ENCODE measurements at regions not wholly inside any gene's neighbourhood (a gene's known extent, or its start where the extent isn't known, plus 50 kb on each side); places are given as distances from the start of the nearest gene placed in this dataset.

- TF ChIP-seq MYC (IDR thresholded peaks at IDR 0.05; ENCODE audit: borderline replicate concordance, low read length) (no peak), BCL3 (IDR thresholded peaks at IDR 0.05) (no peak), RFX5 (IDR thresholded peaks at IDR 0.05) (no peak), POLR2AphosphoS2 (conservative IDR thresholded peaks at IDR 0.05; ENCODE audit: low read length) (no peak), PBX3 (IDR thresholded peaks at IDR 0.05) (no peak), ZNF302 (CRISPR knock-in tag; IDR thresholded peaks at IDR 0.05) (no peak), BHLHE40 (IDR thresholded peaks at IDR 0.05; ENCODE audit: low read depth, low read length) (no peak)
These were observed 58.5 kb upstream of the ANO1 start (continued) for GRCh38 chr11:70019576-70020011.

- no peak for FAIRE-seq
- H3K4me2 ChIP-seq: no peak overlapping the region
- TF ChIP-seq EHF (CRISPR knock-in tag; IDR thresholded peaks at IDR 0.05) (no peak), CEBPB (IDR thresholded peaks at IDR 0.05) (no peak), POLR2AphosphoS2 (conservative IDR thresholded peaks at IDR 0.05; ENCODE audit: low read length) (no peak)
- H3K4me3 ChIP-seq: no peak overlapping the region
- WGBS (ENCODE audit: missing lambda C conversion rate): 81% methylated on average over 24 of the region's 24 CpGs
- no peak overlapping the region for H3K27ac ChIP-seq
- no peaks in the 10 kb centered on the region for H3K4me1 ChIP-seq
- no peak for ATAC-seq
- H3K9me3 ChIP-seq: peaks cover 6% of the 10 kb centered on the region; the same call in 1 of the 3 replicates
- POLR2A ChIA-PET: no interaction called here
- no peak for DNase-seq (ENCODE audit: low read depth in 1 of 2, low spot score in 1 of 2)
- CTCF ChIA-PET: interaction anchor here (0.9 kb wide), 1 partner anchor 163 kb away, joined by 3 read pairs; no protein-coding TSS in a partner anchor
These were observed 57.5 kb upstream of the ANO1 start for GRCh38 chr11:70020336-70021214.

- CTCF ChIA-PET: no interaction called here
These were observed 56.5 kb upstream of the ANO1 start for GRCh38 chr11:70021586-70021985.

GRCh38 chr11:70024036-70024772 lies 53.9 kb upstream of the ANO1 start:
- Histone ChIP-seq H3K9me3 (peaks cover 6% of the 10 kb centered on the region; the same call in 1 of the 3 replicates), H3K27ac (no peak overlapping the region), H3K4me1 (no peaks in the 10 kb centered on the region), H3K4me3 (no peak overlapping the region), H3K4me2 (no peak overlapping the region)
- no peak for TF ChIP-seq GATA3 (IDR thresholded peaks at IDR 0.05; ENCODE audit: borderline replicate concordance)
- TF ChIP-seq HDAC2 (IDR thresholded peaks at IDR 0.05): no peak
- no peak for TF ChIP-seq HES2 (IDR thresholded peaks at IDR 0.05)
- TF ChIP-seq ZNF302 (CRISPR knock-in tag; IDR thresholded peaks at IDR 0.05): no peak
- TF ChIP-seq HOXA7 (CRISPR knock-in tag; IDR thresholded peaks at IDR 0.05): no peak
- TF ChIP-seq RAD21 (conservative IDR thresholded peaks at IDR 0.05 in 1 of 2, IDR thresholded peaks at IDR 0.05 in 1 of 2): no peak
- TF ChIP-seq BHLHE40 (IDR thresholded peaks at IDR 0.05; ENCODE audit: low read depth, low read length): no peak
- no peak for TF ChIP-seq PHF8 (IDR thresholded peaks at IDR 0.05; ENCODE audit: borderline replicate concordance, low read depth)
- TF ChIP-seq NR3C1 (IDR thresholded peaks at IDR 0.05): no peak
- no peak for TF ChIP-seq RNF2 (IDR thresholded peaks at IDR 0.05; ENCODE audit: borderline replicate concordance, low read depth)
- TF ChIP-seq RFX5 (IDR thresholded peaks at IDR 0.05): no peak
- no peak for TF ChIP-seq HOXB13 (CRISPR knock-in tag; IDR thresholded peaks at IDR 0.05; ENCODE audit: low read depth)
- TF ChIP-seq ZSCAN20 (CRISPR knock-in tag; IDR thresholded peaks at IDR 0.05): no peak
- TF ChIP-seq ELK1 (IDR thresholded peaks at IDR 0.05; ENCODE audit: low read depth, low read length): no peak
- no peak for FAIRE-seq
- CTCF ChIA-PET: interaction anchor here (1.1 kb wide), 2 partner anchors 24 to 108 kb away, joined by 3 to 4 read pairs; no protein-coding TSS in a partner anchor
- 68% methylated on average over 6 of the region's 13 CpGs for WGBS (ENCODE audit: missing lambda C conversion rate)
- DNase-seq (ENCODE audit: low read depth in 1 of 2, low spot score in 1 of 2): no peak
- ATAC-seq: no peak
- POLR2A ChIA-PET: no interaction called here

More at GRCh38 chr11:70021586-70021985, 56.5 kb upstream of the ANO1 start:
- no peak for DNase-seq (ENCODE audit: low read depth in 1 of 2, low spot score in 1 of 2)
- Histone ChIP-seq H3K27ac (no peak overlapping the region), H3K4me2 (no peak overlapping the region), H3K9me3 (peaks cover 6% of the 10 kb centered on the region; the same call in 1 of the 3 replicates), H3K4me1 (no peaks in the 10 kb centered on the region), H3K4me3 (no peak overlapping the region)
- no peak for ATAC-seq
- WGBS (ENCODE audit: missing lambda C conversion rate): 70% methylated on average over 10 of the region's 10 CpGs
- FAIRE-seq: no peak
- POLR2A ChIA-PET: no interaction called here
- TF ChIP-seq FOSL2 (IDR thresholded peaks at IDR 0.05) (no peak), FOSL2 (CRISPR knock-in tag; IDR thresholded peaks at IDR 0.05) (no peak), MAX (IDR thresholded peaks at IDR 0.05) (no peak), CHD4 (IDR thresholded peaks at IDR 0.05; ENCODE audit: borderline replicate concordance) (no peak), RAD21 (conservative IDR thresholded peaks at IDR 0.05 in 1 of 2, IDR thresholded peaks at IDR 0.05 in 1 of 2) (no peak)

Data from A549 (cell line).